ENCODE measurements at regions not wholly inside any gene's neighbourhood (a gene's known extent, or its start where the extent isn't known, plus 50 kb on each side); places are given as distances from the start of the nearest gene placed in this dataset.
A peak's percentile ranks its signal among the peaks of the same experiment; 100 is the strongest.

DNA sequence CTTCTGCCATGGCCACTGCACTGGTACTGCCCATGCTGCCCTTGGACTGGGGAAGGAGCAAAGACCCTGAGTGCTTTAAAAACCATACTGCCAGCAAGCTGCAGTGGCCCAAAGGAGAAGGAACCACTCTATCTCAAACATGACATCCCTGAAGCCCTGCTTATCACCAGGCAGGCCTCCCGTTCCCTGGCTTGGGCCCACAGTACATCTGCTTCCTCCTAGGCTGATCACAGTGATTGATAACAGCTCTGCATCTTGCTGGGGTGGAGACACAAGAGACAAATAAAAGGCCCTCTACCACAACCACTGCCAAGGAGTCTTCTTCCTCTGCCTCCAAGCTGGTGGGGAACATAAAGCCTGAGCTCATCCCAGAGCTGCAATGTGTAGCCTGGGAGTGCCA, 567.5 kb downstream of the TRHDE start:
- Histone ChIP-seq H3K23me2 (ENCODE audit: insufficient read length, low read depth, low read length, poor library complexity, severe bottlenecking) (no peaks in the 10 kb centered on the region), H2BK5ac (ENCODE audit: insufficient read length, low read length) (no peak overlapping the region), H3K27ac (ENCODE audit: insufficient read length, low read depth, low read length) (no peak overlapping the region), H3K4ac (ENCODE audit: low read depth, low read length) (no peak overlapping the region), H3K79me2 (ENCODE audit: insufficient read depth, low read length) (no peaks in the 10 kb centered on the region), H4K5ac (ENCODE audit: insufficient read length, low read depth, low read length) (no peak overlapping the region), H2BK15ac (ENCODE audit: low read depth, low read length) (no peak overlapping the region), H3K14ac (ENCODE audit: insufficient read depth, low read length) (peak overlapping the region; percentile 75; the same call in 1 of the 2 replicates), H3K9me3 (ENCODE audit: control insufficient read depth, low read depth, low read length) (no peaks in the 10 kb centered on the region), H3K79me1 (ENCODE audit: insufficient read depth, low read depth, low read length, poor library complexity, severe bottlenecking) (no peaks in the 10 kb centered on the region), H3K23ac (ENCODE audit: insufficient read length, low read depth, low read length) (no peak overlapping the region), H3K4me2 (ENCODE audit: insufficient read depth, insufficient read length, low read length) (no peak overlapping the region), H2AK5ac (ENCODE audit: insufficient read length, low read length) (no peak overlapping the region), H4K8ac (replicated peaks; ENCODE audit: insufficient read length, low read depth, low read length) (peak overlapping the region; percentile 87), H3K56ac (ENCODE audit: insufficient read length, low read depth, low read length) (no peak overlapping the region), H4K20me1 (ENCODE audit: control insufficient read depth, insufficient read depth, insufficient read length) (peaks cover 2% of the 10 kb centered on the region), H3K18ac (ENCODE audit: insufficient read length, low read depth, low read length) (no peak overlapping the region), H3T11ph (ENCODE audit: low read length) (no peak overlapping the region), H2BK120ac (ENCODE audit: low read depth, low read length, poor library complexity, severe bottlenecking) (no peak overlapping the region), H3K27me3 (ENCODE audit: insufficient read depth, low read length) (no peaks in the 10 kb centered on the region), H2BK20ac (ENCODE audit: low read depth, low read length, poor library complexity, severe bottlenecking) (no peak overlapping the region), H2AFZ (ENCODE audit: low read length) (no peak overlapping the region), H4K91ac (ENCODE audit: insufficient read length, low read depth, low read length) (no peak overlapping the region), H3K4me1 (ENCODE audit: insufficient read depth, low read length) (no peaks in the 10 kb centered on the region), H2BK12ac (ENCODE audit: insufficient read length, low read depth, low read length) (no peak overlapping the region), H3K9ac (ENCODE audit: extremely low read depth, insufficient read length, low read length) (no peak overlapping the region)
- Mint-ChIP-seq H3K9me3 (peaks cover 8 to 23% of the 10 kb centered on the region in 2 experiments; a peak in 4 of 5 replicates), H3K4me1 (peaks cover 6 to 9% of the 10 kb centered on the region in 2 experiments; a peak in 3 of 4 replicates), H3K36me3 (ENCODE audit: insufficient read depth in 1 of 3, low read depth in 3 of 3) (peaks cover 5 to 23% (median 16%) of the 10 kb centered on the region in 3 experiments; a peak in 5 of 7 replicates), H3K4me3 (no peak overlapping the region), H3K27ac (peak overlapping the region in 1 of 3 experiments; percentile 30; a peak in 1 of 7 replicates), H3K27me3 (ENCODE audit: low read depth) (no peaks in the 10 kb centered on the region; the same call in 1 of the 2 replicates)
- no peak for TF ChIP-seq CTCF (conservative IDR thresholded peaks at IDR 0.05)
- no peak for DNase-seq
- no CpG with 5 or more reads among the region's 1 CpG for WGBS (ENCODE audit: extremely low coverage, insufficient read length, low lambda C conversion rate)

Data from H9 (cell line).